GM18870 (cell line): ENCODE measurements at regions not wholly inside any gene's neighbourhood (a gene's known extent, or its start where the extent isn't known, plus 50 kb on each side); places are given as distances from the start of the nearest gene placed in this dataset.
"Not testable (repeated sequence)": the region's sequence is repeated elsewhere in the genome, so short reads cannot be mapped to it uniquely, and the experiment has no call there.

Source experiments
- ATAC-seq: cut with Tn5 transposase; IDR thresholded peaks from one replicate; pipeline ENCODE4 v1.9.1; 2021; ENCODE audit warnings: moderate library complexity; ENCODE audit not compliant: unreplicated experiment

- ATAC-seq: no peak
Measured at GRCh38 chr5:7074176-7074575, 321.8 kb upstream of the ADCY2 start.

- no peak for ATAC-seq
Measured at GRCh38 chr5:7075470-7075869, 320.5 kb upstream of the ADCY2 start.

GRCh38 chr5:7078101-7078500, 317.8 kb upstream of the ADCY2 start:
- ATAC-seq: no peak

- no peak for ATAC-seq
Measured at GRCh38 chr5:7078901-7079300, 317.0 kb upstream of the ADCY2 start.

GRCh38 chr5:7080501-7080900, 315.4 kb upstream of the ADCY2 start:
- no peak for ATAC-seq

- no peak for ATAC-seq
Measured at GRCh38 chr5:7087719-7088297, 308.1 kb upstream of the ADCY2 start.

- ATAC-seq: no peak
Measured at GRCh38 chr5:7088849-7089248, 307.1 kb upstream of the ADCY2 start.

- no peak for ATAC-seq
Measured at GRCh38 chr5:7094626-7095025, 301.3 kb upstream of the ADCY2 start.

- no peak for ATAC-seq
Measured at GRCh38 chr5:7096294-7096693, 299.6 kb upstream of the ADCY2 start.

GRCh38 chr5:7105358-7105757, 290.6 kb upstream of the ADCY2 start:
- ATAC-seq: no peak

- ATAC-seq: no peak
Measured at GRCh38 chr5:7117961-7118360, 278.0 kb upstream of the ADCY2 start.

- no peak for ATAC-seq
Measured at GRCh38 chr5:7131680-7132079, 264.3 kb upstream of the ADCY2 start.

- ATAC-seq: no peak
Measured at GRCh38 chr5:7146886-7147285, 249.1 kb upstream of the ADCY2 start.

GRCh38 chr5:7157083-7157482, 238.9 kb upstream of the ADCY2 start:
- no peak for ATAC-seq

- no peak for ATAC-seq
Measured at GRCh38 chr5:7169240-7169878, 226.6 kb upstream of the ADCY2 start.

- ATAC-seq: not testable (repeated sequence)
Measured at GRCh38 chr5:7170785-7171184, 225.2 kb upstream of the ADCY2 start.

GRCh38 chr5:7179364-7179763, 216.6 kb upstream of the ADCY2 start:
- no peak for ATAC-seq

GRCh38 chr5:7181841-7182240, 214.1 kb upstream of the ADCY2 start:
- no peak for ATAC-seq

GRCh38 chr5:7185742-7186141, 210.2 kb upstream of the ADCY2 start:
- ATAC-seq: no peak

GRCh38 chr5:7186818-7187217, 209.1 kb upstream of the ADCY2 start:
- no peak for ATAC-seq

GRCh38 chr5:7190712-7191250, 205.2 kb upstream of the ADCY2 start:
- ATAC-seq: no peak

- ATAC-seq: no peak
Measured at GRCh38 chr5:7192016-7192415, 203.9 kb upstream of the ADCY2 start.

GRCh38 chr5:7202846-7203245, 193.1 kb upstream of the ADCY2 start:
- ATAC-seq: no peak
